ENCODE measurements at regions not wholly inside any gene's neighbourhood (a gene's known extent, or its start where the extent isn't known, plus 50 kb on each side); places are given as distances from the start of the nearest gene placed in this dataset.
"Not testable (repeated sequence)": the region's sequence is repeated elsewhere in the genome, so short reads cannot be mapped to it uniquely, and the experiment has no call there.

GRCh38 chr2:228956701-228957474 lies 314.2 kb downstream of the PID1 start:
- intact Hi-C loops (cut with micrococcal nuclease) = no loop called here
- no peak overlapping the region for H3K4me3 Mint-ChIP-seq
- H3K27me3 Mint-ChIP-seq (ENCODE audit: insufficient read depth) = no peaks in the 10 kb centered on the region
- no peak for DNase-seq (ENCODE audit: low spot score)
- H3K36me3 Mint-ChIP-seq (ENCODE audit: low read depth) = no peaks in the 10 kb centered on the region
- peaks cover 22% of the 10 kb centered on the region for H3K9me3 Mint-ChIP-seq
- H3K27ac Mint-ChIP-seq = no peak overlapping the region
- H3K4me1 Mint-ChIP-seq (ENCODE audit: low read depth) = no peaks in the 10 kb centered on the region

GRCh38 chr2:228949831-228950230 lies 321.3 kb downstream of the PID1 start:
- no peak overlapping the region for H3K4me3 Mint-ChIP-seq
- no peak overlapping the region for H3K27ac Mint-ChIP-seq
- H3K27me3 Mint-ChIP-seq (ENCODE audit: insufficient read depth) = no peaks in the 10 kb centered on the region
- H3K4me1 Mint-ChIP-seq (ENCODE audit: low read depth) = no peaks in the 10 kb centered on the region
- intact Hi-C loops (cut with micrococcal nuclease) = no loop called here
- peaks cover 10% of the 10 kb centered on the region for H3K9me3 Mint-ChIP-seq
- no peaks in the 10 kb centered on the region for H3K36me3 Mint-ChIP-seq (ENCODE audit: low read depth)
- no peak for DNase-seq (ENCODE audit: low spot score)

GRCh38 chr2:228945710-228946109 lies 325.4 kb downstream of the PID1 start:
- H3K4me3 Mint-ChIP-seq = no peak overlapping the region
- no peak overlapping the region for H3K27ac Mint-ChIP-seq
- no peak for DNase-seq (ENCODE audit: low spot score)
- H3K36me3 Mint-ChIP-seq (ENCODE audit: low read depth) = no peaks in the 10 kb centered on the region
- H3K4me1 Mint-ChIP-seq (ENCODE audit: low read depth) = no peaks in the 10 kb centered on the region
- peaks cover 12% of the 10 kb centered on the region for H3K9me3 Mint-ChIP-seq
- intact Hi-C loops (cut with micrococcal nuclease) = no loop called here
- no peaks in the 10 kb centered on the region for H3K27me3 Mint-ChIP-seq (ENCODE audit: insufficient read depth)

GRCh38 chr2:228942856-228943255 lies 328.2 kb downstream of the PID1 start:
- H3K27me3 Mint-ChIP-seq (ENCODE audit: insufficient read depth) = no peaks in the 10 kb centered on the region
- H3K4me3 Mint-ChIP-seq = no peak overlapping the region
- H3K27ac Mint-ChIP-seq = no peak overlapping the region
- intact Hi-C loops (cut with micrococcal nuclease) = no loop called here
- H3K4me1 Mint-ChIP-seq (ENCODE audit: low read depth) = no peaks in the 10 kb centered on the region
- H3K9me3 Mint-ChIP-seq = peaks cover 16% of the 10 kb centered on the region
- no peaks in the 10 kb centered on the region for H3K36me3 Mint-ChIP-seq (ENCODE audit: low read depth)
- DNase-seq (ENCODE audit: low spot score) = no peak

- no peaks in the 10 kb centered on the region for H3K4me1 Mint-ChIP-seq (ENCODE audit: low read depth)
- H3K36me3 Mint-ChIP-seq (ENCODE audit: low read depth) = no peaks in the 10 kb centered on the region
- no peak for DNase-seq (ENCODE audit: low spot score)
- intact Hi-C loops (cut with micrococcal nuclease) = no loop called here
- no peak overlapping the region for H3K4me3 Mint-ChIP-seq
- H3K27ac Mint-ChIP-seq = no peak overlapping the region
- H3K27me3 Mint-ChIP-seq (ENCODE audit: insufficient read depth) = no peaks in the 10 kb centered on the region
- H3K9me3 Mint-ChIP-seq = peaks cover 28% of the 10 kb centered on the region
These were observed 332.5 kb downstream of the PID1 start for GRCh38 chr2:228938629-228939028.

- no peak for DNase-seq (ENCODE audit: low spot score)
- Mint-ChIP-seq H3K27ac (no peak overlapping the region), H3K36me3 (ENCODE audit: low read depth) (no peaks in the 10 kb centered on the region), H3K4me1 (ENCODE audit: low read depth) (no peaks in the 10 kb centered on the region), H3K4me3 (no peak overlapping the region), H3K27me3 (ENCODE audit: insufficient read depth) (no peaks in the 10 kb centered on the region), H3K9me3 (peaks cover 25% of the 10 kb centered on the region)
- intact Hi-C loops (cut with micrococcal nuclease) = no loop called here
These were observed 343.8 kb downstream of the PID1 start for GRCh38 chr2:228927028-228928010.

GRCh38 chr2:228919808-228920207 lies 351.3 kb downstream of the PID1 start:
- Mint-ChIP-seq H3K27me3 (ENCODE audit: insufficient read depth) (no peaks in the 10 kb centered on the region), H3K36me3 (ENCODE audit: low read depth) (no peaks in the 10 kb centered on the region), H3K4me3 (no peak overlapping the region)

GRCh38 chr2:228917220-228917619 lies 353.9 kb downstream of the PID1 start:
- Mint-ChIP-seq H3K9me3 (peaks cover 4% of the 10 kb centered on the region), H3K27ac (no peak overlapping the region), H3K27me3 (ENCODE audit: insufficient read depth) (no peaks in the 10 kb centered on the region), H3K4me3 (no peak overlapping the region), H3K4me1 (ENCODE audit: low read depth) (no peaks in the 10 kb centered on the region), H3K36me3 (ENCODE audit: low read depth) (no peaks in the 10 kb centered on the region)
- no peak for DNase-seq (ENCODE audit: low spot score)
- intact Hi-C loops (cut with micrococcal nuclease) = no loop called here

More at GRCh38 chr2:228919808-228920207, 351.3 kb downstream of the PID1 start:
- H3K9me3 Mint-ChIP-seq = peaks cover 10% of the 10 kb centered on the region
- no peaks in the 10 kb centered on the region for H3K4me1 Mint-ChIP-seq (ENCODE audit: low read depth)
- intact Hi-C loops (cut with micrococcal nuclease) = no loop called here
- H3K27ac Mint-ChIP-seq = no peak overlapping the region
- no peak for DNase-seq (ENCODE audit: low spot score)

GRCh38 chr2:228916416-228917090 lies 354.5 kb downstream of the PID1 start:
- Mint-ChIP-seq H3K9me3 (peaks cover 4% of the 10 kb centered on the region), H3K36me3 (ENCODE audit: low read depth) (no peaks in the 10 kb centered on the region), H3K4me3 (no peak overlapping the region), H3K27ac (no peak overlapping the region), H3K27me3 (ENCODE audit: insufficient read depth) (no peaks in the 10 kb centered on the region), H3K4me1 (ENCODE audit: low read depth) (no peaks in the 10 kb centered on the region)
- DNase-seq (ENCODE audit: low spot score) = no peak
- intact Hi-C loops (cut with micrococcal nuclease) = no loop called here

- intact Hi-C loops (cut with micrococcal nuclease) = no loop called here
- H3K36me3 Mint-ChIP-seq (ENCODE audit: low read depth) = no peaks in the 10 kb centered on the region
- no peaks in the 10 kb centered on the region for H3K27me3 Mint-ChIP-seq (ENCODE audit: insufficient read depth)
- no peak overlapping the region for H3K27ac Mint-ChIP-seq
- no peak for DNase-seq (ENCODE audit: low spot score)
- H3K4me3 Mint-ChIP-seq = no peak overlapping the region
- no peaks in the 10 kb centered on the region for H3K4me1 Mint-ChIP-seq (ENCODE audit: low read depth)
- peaks cover 4% of the 10 kb centered on the region for H3K9me3 Mint-ChIP-seq
These were observed 357.9 kb downstream of the PID1 start for GRCh38 chr2:228913176-228913575.

GRCh38 chr2:228910872-228911271 lies 360.2 kb downstream of the PID1 start:
- H3K4me3 Mint-ChIP-seq; H3K36me3 Mint-ChIP-seq (ENCODE audit: low read depth); H3K27ac Mint-ChIP-seq; DNase-seq (ENCODE audit: low spot score); H3K4me1 Mint-ChIP-seq (ENCODE audit: low read depth); H3K9me3 Mint-ChIP-seq; H3K27me3 Mint-ChIP-seq (ENCODE audit: insufficient read depth); intact Hi-C loops (cut with micrococcal nuclease): not testable (repeated sequence)

- no peak for DNase-seq (ENCODE audit: low spot score)
- intact Hi-C loops (cut with micrococcal nuclease) = no loop called here
- Mint-ChIP-seq H3K9me3 (no peaks in the 10 kb centered on the region), H3K4me3 (no peak overlapping the region), H3K36me3 (ENCODE audit: low read depth) (no peaks in the 10 kb centered on the region), H3K27me3 (ENCODE audit: insufficient read depth) (no peaks in the 10 kb centered on the region), H3K4me1 (ENCODE audit: low read depth) (no peaks in the 10 kb centered on the region), H3K27ac (no peak overlapping the region)
These were observed 368.9 kb downstream of the PID1 start for GRCh38 chr2:228902176-228902575.

GRCh38 chr2:228901531-228901930 lies 369.6 kb downstream of the PID1 start:
- no peaks in the 10 kb centered on the region for H3K9me3 Mint-ChIP-seq
- intact Hi-C loops (cut with micrococcal nuclease) = no loop called here

More at GRCh38 chr2:228901531-228901930, 369.6 kb downstream of the PID1 start:
- Mint-ChIP-seq H3K4me1 (ENCODE audit: low read depth) (no peaks in the 10 kb centered on the region), H3K36me3 (ENCODE audit: low read depth) (no peaks in the 10 kb centered on the region), H3K27me3 (ENCODE audit: insufficient read depth) (no peaks in the 10 kb centered on the region), H3K4me3 (no peak overlapping the region), H3K27ac (no peak overlapping the region)
- no peak for DNase-seq (ENCODE audit: low spot score)
